ENCODE measurements at regions not wholly inside any gene's neighbourhood (a gene's known extent, or its start where the extent isn't known, plus 50 kb on each side); places are given as distances from the start of the nearest gene placed in this dataset.

DNA sequence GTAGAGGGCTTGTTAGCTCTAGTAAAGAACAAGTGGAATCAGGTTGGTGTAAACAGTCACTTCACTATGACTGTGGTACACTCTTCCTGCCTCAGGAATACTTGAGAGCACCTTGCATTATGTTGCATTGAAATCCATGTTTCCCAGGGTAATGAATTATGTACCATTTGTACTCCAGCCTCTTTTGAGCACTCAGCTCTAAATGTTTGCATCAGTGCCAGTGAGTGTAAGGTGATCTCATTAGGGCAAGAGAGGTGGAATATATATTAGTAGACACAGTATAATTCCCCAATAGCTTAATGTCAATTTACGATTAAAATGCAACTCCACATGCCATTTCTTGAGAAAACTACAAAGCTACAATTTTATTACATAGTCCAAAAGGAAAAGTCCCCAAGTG, 319.6 kb upstream of the POU3F2 start:
- Histone ChIP-seq H3K9ac (ENCODE audit: low read depth in 1 of 2, low read length in 2 of 2) (no peak overlapping the region), H3K36me3 (ENCODE audit: control insufficient read depth in 2 of 2, insufficient read depth in 2 of 2, low read length in 2 of 2) (no peaks in the 10 kb centered on the region), H3K9me3 (ENCODE audit: control insufficient read depth in 2 of 2, low read length in 2 of 2) (no peaks in the 10 kb centered on the region), H3K4me1 (ENCODE audit: control insufficient read depth in 2 of 2, insufficient read depth in 2 of 2, low read length in 2 of 2) (no peaks in the 10 kb centered on the region), H3K27ac (ENCODE audit: low read depth in 2 of 2, low read length in 2 of 2) (no peak overlapping the region), H3K4me3 (ENCODE audit: low read length in 2 of 2) (no peak overlapping the region), H3K27me3 (ENCODE audit: control insufficient read depth in 2 of 2, insufficient read depth in 2 of 2, low read length in 2 of 2) (no peaks in the 10 kb centered on the region)

DNA sequence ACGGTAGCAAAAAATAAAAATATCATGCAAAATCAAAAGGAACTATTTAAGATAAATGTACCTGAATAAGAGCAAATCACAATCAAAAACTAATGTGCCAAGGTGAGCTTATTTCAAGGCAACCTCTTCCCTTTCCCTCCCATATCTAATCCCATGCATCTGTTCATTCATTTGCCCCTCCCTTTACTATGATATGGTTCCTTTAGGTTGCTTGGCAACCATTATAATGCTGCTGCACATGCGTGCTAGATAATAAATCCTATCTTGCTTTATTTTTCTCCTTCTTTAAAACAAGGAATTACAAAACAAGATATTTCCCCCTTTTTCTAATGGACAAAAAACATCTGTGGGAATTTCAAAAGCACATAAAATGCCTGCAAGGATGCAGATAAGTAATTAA, 318.2 kb upstream of the POU3F2 start:
- Histone ChIP-seq H3K9me3 (ENCODE audit: control insufficient read depth in 2 of 2, low read length in 2 of 2) (no peaks in the 10 kb centered on the region), H3K36me3 (ENCODE audit: control insufficient read depth in 2 of 2, insufficient read depth in 2 of 2, low read length in 2 of 2) (no peaks in the 10 kb centered on the region), H3K27ac (ENCODE audit: low read depth in 2 of 2, low read length in 2 of 2) (no peak overlapping the region), H3K27me3 (ENCODE audit: control insufficient read depth in 2 of 2, insufficient read depth in 2 of 2, low read length in 2 of 2) (no peaks in the 10 kb centered on the region), H3K4me1 (ENCODE audit: control insufficient read depth in 2 of 2, insufficient read depth in 2 of 2, low read length in 2 of 2) (no peaks in the 10 kb centered on the region), H3K4me3 (ENCODE audit: low read length in 2 of 2) (no peak overlapping the region), H3K9ac (ENCODE audit: low read depth in 1 of 2, low read length in 2 of 2) (no peak overlapping the region)

DNA sequence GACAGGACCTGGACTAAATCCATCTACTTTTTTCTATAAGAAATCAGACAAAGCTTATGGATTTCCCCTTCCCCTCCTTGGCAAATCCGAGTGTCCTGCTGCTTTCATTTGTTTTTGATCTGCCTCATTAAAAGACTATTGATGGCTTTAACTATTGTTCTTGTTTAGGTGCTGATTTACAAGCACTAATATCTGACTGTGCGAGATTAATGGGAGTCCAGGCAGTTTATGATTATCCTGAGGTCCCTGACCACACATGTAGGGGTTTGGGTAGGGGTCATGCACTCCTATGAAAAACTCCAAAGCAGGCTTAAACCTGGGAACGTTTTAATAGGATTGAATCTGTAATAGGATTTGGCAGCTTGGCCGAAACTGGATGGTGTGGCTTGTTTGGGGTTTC, 317.5 kb upstream of the POU3F2 start:
- Histone ChIP-seq H3K36me3 (ENCODE audit: control insufficient read depth in 2 of 2, insufficient read depth in 2 of 2, low read length in 2 of 2) (no peaks in the 10 kb centered on the region), H3K4me1 (ENCODE audit: control insufficient read depth in 2 of 2, insufficient read depth in 2 of 2, low read length in 2 of 2) (no peaks in the 10 kb centered on the region), H3K4me3 (ENCODE audit: low read length in 2 of 2) (no peak overlapping the region), H3K9me3 (ENCODE audit: control insufficient read depth in 2 of 2, low read length in 2 of 2) (no peaks in the 10 kb centered on the region), H3K27me3 (ENCODE audit: control insufficient read depth in 2 of 2, insufficient read depth in 2 of 2, low read length in 2 of 2) (no peaks in the 10 kb centered on the region), H3K9ac (ENCODE audit: low read depth in 1 of 2, low read length in 2 of 2) (no peak overlapping the region), H3K27ac (ENCODE audit: low read depth in 2 of 2, low read length in 2 of 2) (no peak overlapping the region)

DNA sequence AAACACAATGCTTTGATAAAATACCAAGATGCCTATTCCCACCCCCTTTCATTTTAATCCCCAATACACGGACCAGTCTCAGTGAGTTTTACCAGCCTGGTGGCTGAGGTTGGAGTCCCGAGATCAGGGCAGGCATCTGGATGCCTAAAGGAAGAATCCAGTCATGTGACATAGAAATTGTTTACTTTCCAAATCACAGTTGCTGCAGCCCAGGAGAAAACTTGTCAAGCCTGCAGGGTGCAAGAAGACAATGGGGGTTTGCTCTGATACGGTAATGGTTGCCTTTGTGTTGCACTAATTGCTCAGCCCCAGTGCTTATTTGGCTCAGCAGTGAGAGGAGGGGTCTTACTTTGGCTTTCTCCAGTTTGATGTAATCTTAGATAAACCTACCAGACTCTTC, 308.5 kb upstream of the POU3F2 start:
- Histone ChIP-seq H3K27ac (ENCODE audit: low read depth in 2 of 2, low read length in 2 of 2) (no peak overlapping the region), H3K9ac (ENCODE audit: low read depth in 1 of 2, low read length in 2 of 2) (no peak overlapping the region), H3K4me1 (ENCODE audit: control insufficient read depth in 2 of 2, insufficient read depth in 2 of 2, low read length in 2 of 2) (no peaks in the 10 kb centered on the region), H3K27me3 (ENCODE audit: control insufficient read depth in 2 of 2, insufficient read depth in 2 of 2, low read length in 2 of 2) (no peaks in the 10 kb centered on the region), H3K9me3 (ENCODE audit: control insufficient read depth in 2 of 2, low read length in 2 of 2) (no peaks in the 10 kb centered on the region), H3K4me3 (ENCODE audit: low read length in 2 of 2) (no peak overlapping the region), H3K36me3 (ENCODE audit: control insufficient read depth in 2 of 2, insufficient read depth in 2 of 2, low read length in 2 of 2) (no peaks in the 10 kb centered on the region)

DNA sequence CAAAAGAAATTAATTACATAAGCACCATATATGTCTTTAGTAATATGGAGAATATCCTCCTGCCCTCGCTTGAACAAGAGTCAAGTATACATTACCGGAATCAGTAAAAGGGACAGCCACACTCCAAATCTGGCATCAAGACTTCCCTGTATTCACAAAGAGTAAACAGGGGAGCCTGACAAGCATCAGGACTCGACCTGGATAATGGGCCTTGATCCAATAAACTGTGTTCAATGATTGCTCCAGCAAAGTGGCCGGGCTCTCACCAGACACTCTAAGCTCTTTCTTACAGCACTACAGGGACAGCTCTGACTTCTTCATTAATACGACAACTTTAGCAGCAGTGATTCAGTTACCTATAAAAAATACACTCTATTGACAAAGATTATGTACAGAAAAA, 307.9 kb upstream of the POU3F2 start:
- no peaks in the 10 kb centered on the region for H3K27me3 ChIP-seq (ENCODE audit: control insufficient read depth in 2 of 2, insufficient read depth in 2 of 2, low read length in 2 of 2)
- no peak overlapping the region for H3K27ac ChIP-seq (ENCODE audit: low read depth in 2 of 2, low read length in 2 of 2)
- H3K9me3 ChIP-seq (ENCODE audit: control insufficient read depth in 2 of 2, low read length in 2 of 2): no peaks in the 10 kb centered on the region
- no peak overlapping the region for H3K4me3 ChIP-seq (ENCODE audit: low read length in 2 of 2)
- no peak overlapping the region for H3K9ac ChIP-seq (ENCODE audit: low read depth in 1 of 2, low read length in 2 of 2)
- no peaks in the 10 kb centered on the region for H3K4me1 ChIP-seq (ENCODE audit: control insufficient read depth in 2 of 2, insufficient read depth in 2 of 2, low read length in 2 of 2)
- no peaks in the 10 kb centered on the region for H3K36me3 ChIP-seq (ENCODE audit: control insufficient read depth in 2 of 2, insufficient read depth in 2 of 2, low read length in 2 of 2)

DNA sequence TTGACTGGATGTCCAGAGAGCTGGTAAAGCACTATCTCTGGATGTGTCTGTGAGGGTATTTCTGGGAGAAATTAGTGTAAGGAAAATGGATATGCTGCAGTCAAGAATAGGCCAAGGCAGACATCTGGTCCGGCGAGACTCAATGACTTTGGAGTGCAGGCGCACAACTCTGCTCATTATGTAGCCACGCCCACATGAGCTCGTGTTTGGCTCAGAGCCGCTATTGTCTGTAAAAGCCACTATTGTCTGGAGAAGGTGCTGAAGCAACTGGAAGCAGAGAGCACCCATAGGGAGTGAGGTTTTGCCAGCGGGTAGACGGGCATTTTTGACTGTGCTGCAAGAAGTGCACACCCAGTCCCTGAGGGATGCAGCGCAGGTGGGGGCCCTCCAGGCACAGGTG, 305.0 kb upstream of the POU3F2 start:
- Histone ChIP-seq H3K36me3 (ENCODE audit: control insufficient read depth in 2 of 2, insufficient read depth in 2 of 2, low read length in 2 of 2) (no peaks in the 10 kb centered on the region), H3K27me3 (ENCODE audit: control insufficient read depth in 2 of 2, insufficient read depth in 2 of 2, low read length in 2 of 2) (no peaks in the 10 kb centered on the region), H3K27ac (ENCODE audit: low read depth in 2 of 2, low read length in 2 of 2) (no peak overlapping the region), H3K9me3 (ENCODE audit: control insufficient read depth in 2 of 2, low read length in 2 of 2) (no peaks in the 10 kb centered on the region), H3K9ac (ENCODE audit: low read depth in 1 of 2, low read length in 2 of 2) (no peak overlapping the region), H3K4me3 (ENCODE audit: low read length in 2 of 2) (no peak overlapping the region), H3K4me1 (ENCODE audit: control insufficient read depth in 2 of 2, insufficient read depth in 2 of 2, low read length in 2 of 2) (no peaks in the 10 kb centered on the region)

DNA sequence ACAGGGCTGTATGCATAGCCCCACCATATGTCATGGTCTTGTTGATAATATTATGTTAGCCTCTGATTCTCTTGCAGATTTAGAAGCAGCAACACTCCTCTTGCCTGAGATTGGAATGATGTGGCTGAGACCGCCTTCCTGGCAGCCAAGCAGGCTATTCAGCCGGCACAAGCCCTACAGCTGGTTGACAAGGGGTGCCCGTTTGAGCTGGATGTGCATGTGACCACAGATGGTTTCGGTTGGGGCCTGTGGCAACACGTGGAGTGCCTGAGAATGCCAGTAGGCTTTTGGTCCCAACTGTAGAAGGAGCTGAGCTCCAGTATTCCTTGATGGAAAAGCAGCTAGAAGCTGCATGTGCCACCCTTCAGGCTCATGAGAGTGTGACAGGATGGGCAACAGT, 303.6 kb upstream of the POU3F2 start:
- no peak overlapping the region for H3K4me3 ChIP-seq (ENCODE audit: low read length in 2 of 2)
- no peak overlapping the region for H3K27ac ChIP-seq (ENCODE audit: low read depth in 2 of 2, low read length in 2 of 2)
- no peaks in the 10 kb centered on the region for H3K9me3 ChIP-seq (ENCODE audit: control insufficient read depth in 2 of 2, low read length in 2 of 2)

DNA sequence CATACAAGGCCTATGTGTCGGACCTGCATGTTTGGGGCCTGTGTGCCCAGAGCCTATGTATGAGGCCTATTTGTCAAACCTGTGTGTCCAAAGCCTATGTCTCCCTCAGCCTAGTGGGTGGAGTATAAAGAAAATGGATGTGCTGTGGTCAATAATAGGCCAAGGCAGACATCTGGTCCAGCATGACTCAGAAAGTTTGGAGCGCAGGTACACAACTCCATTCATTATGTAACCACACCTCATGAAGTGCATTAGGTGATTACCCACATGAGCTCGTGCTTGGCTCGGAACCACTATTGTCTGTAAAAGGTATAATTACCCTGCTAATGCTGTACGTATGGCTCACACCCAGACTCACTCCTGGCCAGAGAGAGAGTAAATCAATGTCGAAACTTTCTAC, 302.4 kb upstream of the POU3F2 start:
- Histone ChIP-seq H3K4me3 (ENCODE audit: low read length in 2 of 2) (no peak overlapping the region), H3K27me3 (ENCODE audit: control insufficient read depth in 2 of 2, insufficient read depth in 2 of 2, low read length in 2 of 2) (no peaks in the 10 kb centered on the region), H3K4me1 (ENCODE audit: control insufficient read depth in 2 of 2, insufficient read depth in 2 of 2, low read length in 2 of 2) (no peaks in the 10 kb centered on the region), H3K27ac (ENCODE audit: low read depth in 2 of 2, low read length in 2 of 2) (no peak overlapping the region), H3K36me3 (ENCODE audit: control insufficient read depth in 2 of 2, insufficient read depth in 2 of 2, low read length in 2 of 2) (no peaks in the 10 kb centered on the region), H3K9ac (ENCODE audit: low read depth in 1 of 2, low read length in 2 of 2) (no peak overlapping the region), H3K9me3 (ENCODE audit: control insufficient read depth in 2 of 2, low read length in 2 of 2) (no peaks in the 10 kb centered on the region)

More for the DNA sequence above, 303.6 kb upstream of the POU3F2 start:
- Histone ChIP-seq H3K9ac (ENCODE audit: low read depth in 1 of 2, low read length in 2 of 2) (no peak overlapping the region), H3K4me1 (ENCODE audit: control insufficient read depth in 2 of 2, insufficient read depth in 2 of 2, low read length in 2 of 2) (no peaks in the 10 kb centered on the region), H3K27me3 (ENCODE audit: control insufficient read depth in 2 of 2, insufficient read depth in 2 of 2, low read length in 2 of 2) (no peaks in the 10 kb centered on the region), H3K36me3 (ENCODE audit: control insufficient read depth in 2 of 2, insufficient read depth in 2 of 2, low read length in 2 of 2) (no peaks in the 10 kb centered on the region)

DNA sequence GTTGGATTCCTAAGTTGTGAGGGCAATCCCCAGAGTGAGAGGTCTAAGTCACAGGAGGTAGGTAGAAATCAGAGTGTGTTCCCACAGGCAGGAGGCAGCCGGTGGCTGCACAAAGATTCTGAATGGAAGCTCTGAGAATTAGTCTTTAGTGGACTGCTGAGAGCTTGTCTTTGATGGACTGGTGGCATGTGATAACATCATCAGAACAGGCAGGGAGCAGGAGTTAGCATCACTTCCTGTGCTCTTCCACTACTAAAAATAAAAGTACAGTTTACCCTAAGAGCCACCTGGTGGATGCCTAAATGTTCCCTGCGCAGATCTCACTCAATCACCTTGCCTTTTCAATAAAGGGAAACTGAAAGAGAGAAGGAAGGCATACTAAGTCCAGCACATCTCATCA, 294.6 kb upstream of the POU3F2 start:
- Histone ChIP-seq H3K27me3 (ENCODE audit: control insufficient read depth in 2 of 2, insufficient read depth in 2 of 2, low read length in 2 of 2) (peaks cover 0 to 3% of the 10 kb centered on the region in 2 donors), H3K36me3 (ENCODE audit: control insufficient read depth in 2 of 2, insufficient read depth in 2 of 2, low read length in 2 of 2) (no peaks in the 10 kb centered on the region), H3K9ac (ENCODE audit: low read depth in 1 of 2, low read length in 2 of 2) (no peak overlapping the region), H3K9me3 (ENCODE audit: control insufficient read depth in 2 of 2, low read length in 2 of 2) (no peaks in the 10 kb centered on the region), H3K4me3 (ENCODE audit: low read length in 2 of 2) (no peak overlapping the region), H3K4me1 (ENCODE audit: control insufficient read depth in 2 of 2, insufficient read depth in 2 of 2, low read length in 2 of 2) (no peaks in the 10 kb centered on the region), H3K27ac (ENCODE audit: low read depth in 2 of 2, low read length in 2 of 2) (no peak overlapping the region)

DNA sequence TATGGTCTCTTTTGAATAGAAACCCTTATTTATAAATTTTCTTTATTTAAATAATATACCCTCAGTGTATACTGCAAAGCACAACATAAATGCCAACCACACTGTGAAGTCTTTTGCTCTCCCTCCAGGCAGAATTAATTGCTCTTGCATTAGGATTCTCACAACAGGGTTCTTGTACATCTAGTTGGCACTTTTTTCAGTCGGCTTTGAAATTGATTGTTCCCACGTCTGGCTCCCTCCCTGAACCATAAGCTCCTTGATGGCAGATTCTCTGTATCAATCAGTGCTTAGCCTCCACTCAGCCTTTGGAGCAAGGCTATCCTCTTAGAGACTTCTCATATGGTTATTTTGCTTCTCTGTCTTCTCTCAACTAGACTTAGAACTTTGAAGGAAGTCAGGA, 288.0 kb upstream of the POU3F2 start:
- H3K9me3 ChIP-seq (ENCODE audit: control insufficient read depth in 2 of 2, low read length in 2 of 2): no peaks in the 10 kb centered on the region
- no peak overlapping the region for H3K9ac ChIP-seq (ENCODE audit: low read depth in 1 of 2, low read length in 2 of 2)
- H3K27ac ChIP-seq (ENCODE audit: low read depth in 2 of 2, low read length in 2 of 2): no peak overlapping the region

DNA sequence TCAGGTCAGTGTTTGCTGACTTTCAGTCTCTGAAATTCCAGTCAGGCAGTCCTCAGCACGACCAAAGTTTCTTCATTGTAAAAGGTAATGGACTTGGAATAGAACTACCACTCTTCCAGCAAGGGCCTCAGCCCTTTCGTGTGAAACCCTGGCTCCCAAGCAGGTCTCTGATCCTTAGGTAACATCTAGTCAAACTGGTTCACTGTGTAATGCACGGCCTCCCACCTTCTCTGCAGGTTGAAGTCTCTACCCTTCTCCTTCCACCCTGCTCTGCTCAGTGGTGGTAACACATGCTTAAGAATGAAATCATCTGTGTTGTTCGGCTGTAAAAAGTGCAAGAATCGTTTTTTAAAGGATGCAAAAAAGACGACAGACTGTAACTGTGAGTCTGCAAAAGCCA, 287.2 kb upstream of the POU3F2 start:
- no peaks in the 10 kb centered on the region for H3K9me3 ChIP-seq (ENCODE audit: control insufficient read depth in 2 of 2, low read length in 2 of 2)
- no peak overlapping the region for H3K27ac ChIP-seq (ENCODE audit: low read depth in 2 of 2, low read length in 2 of 2)
- H3K9ac ChIP-seq (ENCODE audit: low read depth in 1 of 2, low read length in 2 of 2): no peak overlapping the region
- H3K4me3 ChIP-seq (ENCODE audit: low read length in 2 of 2): no peak overlapping the region
- no peaks in the 10 kb centered on the region for H3K27me3 ChIP-seq (ENCODE audit: control insufficient read depth in 2 of 2, insufficient read depth in 2 of 2, low read length in 2 of 2)
- no peaks in the 10 kb centered on the region for H3K4me1 ChIP-seq (ENCODE audit: control insufficient read depth in 2 of 2, insufficient read depth in 2 of 2, low read length in 2 of 2)
- no peaks in the 10 kb centered on the region for H3K36me3 ChIP-seq (ENCODE audit: control insufficient read depth in 2 of 2, insufficient read depth in 2 of 2, low read length in 2 of 2)

More for the DNA sequence above, 288.0 kb upstream of the POU3F2 start:
- Histone ChIP-seq H3K36me3 (ENCODE audit: control insufficient read depth in 2 of 2, insufficient read depth in 2 of 2, low read length in 2 of 2) (no peaks in the 10 kb centered on the region), H3K27me3 (ENCODE audit: control insufficient read depth in 2 of 2, insufficient read depth in 2 of 2, low read length in 2 of 2) (no peaks in the 10 kb centered on the region), H3K4me1 (ENCODE audit: control insufficient read depth in 2 of 2, insufficient read depth in 2 of 2, low read length in 2 of 2) (no peaks in the 10 kb centered on the region), H3K4me3 (ENCODE audit: low read length in 2 of 2) (no peak overlapping the region)

Measured in mucosa of rectum (tissue), 2 donors.